Endodermal cell (in vitro differentiated cells): ENCODE measurements at regions not wholly inside any gene's neighbourhood (a gene's known extent, or its start where the extent isn't known, plus 50 kb on each side); places are given as distances from the start of the nearest gene placed in this dataset.

ENCODE experiments used
- DNase-seq: peaks from one replicate; pipeline ENCODE4 v3.0.0-alpha.2; 2017
- H3K27ac ChIP-seq: 2 replicates; pipeline ENCODE4 v1.5.1; 2013; ENCODE audit warnings: mild to moderate bottlenecking, low read depth, low read length, moderate library complexity
- H3K27me3 ChIP-seq: 2 replicates; pipeline ENCODE4 v1.6.1; 2013; ENCODE audit warnings: mild to moderate bottlenecking, low read length, moderate library complexity; ENCODE audit not compliant: insufficient read depth, control insufficient read depth, poor library complexity, severe bottlenecking
- H3K36me3 ChIP-seq: 2 replicates; pipeline ENCODE4 v1.7.0; 2013; ENCODE audit warnings: mild to moderate bottlenecking, low read length, moderate library complexity; ENCODE audit not compliant: control insufficient read depth, insufficient read depth
- H3K4me1 ChIP-seq: one replicate; pipeline ENCODE4 v1.7.0; 2013; ENCODE audit warnings: low read length; ENCODE audit not compliant: control insufficient read depth, insufficient read depth
- H3K4me3 ChIP-seq: 2 replicates; pipeline ENCODE4 v1.5.1; 2013; ENCODE audit warnings: mild to moderate bottlenecking, low read length, moderate library complexity
- H3K9ac ChIP-seq: 2 replicates; pipeline ENCODE4 v1.6.1; 2013; ENCODE audit warnings: mild to moderate bottlenecking, low read length, moderate library complexity; ENCODE audit not compliant: poor library complexity, severe bottlenecking; ENCODE audit errors: extremely low read depth
- H3K9me3 ChIP-seq: 2 replicates; pipeline ENCODE4 v1.6.1; 2013; ENCODE audit warnings: mild to moderate bottlenecking, low read length, moderate library complexity; ENCODE audit not compliant: control insufficient read depth
- H3K27ac Mint-ChIP-seq: 2 replicates; pipeline ENCODE4 v1.8.0; 2020; ENCODE audit warnings: mixed read lengths
- H3K27me3 Mint-ChIP-seq: 2 replicates; pipeline ENCODE4 v1.8.0; 2021; ENCODE audit warnings: mild to moderate bottlenecking, mixed read lengths; ENCODE audit not compliant: insufficient read depth
- H3K36me3 Mint-ChIP-seq: 2 replicates; pipeline ENCODE4 v1.8.0; 2020; ENCODE audit warnings: low read depth, mixed read lengths
- H3K4me1 Mint-ChIP-seq: 2 replicates; pipeline ENCODE4 v1.8.0; 2020; ENCODE audit warnings: mixed read lengths
- H3K4me3 Mint-ChIP-seq: 2 replicates; pipeline ENCODE4 v1.8.0; 2020; ENCODE audit warnings: mild to moderate bottlenecking, moderate library complexity, mixed read lengths
- H3K9me3 Mint-ChIP-seq: 2 replicates; pipeline ENCODE4 v1.8.0; 2020; ENCODE audit warnings: mild to moderate bottlenecking, mixed read lengths
- CTCF ChIP-seq: fragments of 200-600 bp; sonication (generic); conservative IDR thresholded peaks from 2 replicates; pipeline ENCODE4 v1.5.0; 2021; ENCODE audit warnings: antibody characterized with exemption, mild to moderate bottlenecking
- WGBS, 2 experiments: methylation state at CpG; one replicate each; pipeline versions ENCODE4 v1.1.5 to v1.1.7; 2013; ENCODE audit warnings: missing lambda C conversion rate in 2 of 2, mixed read lengths in 1 of 2; ENCODE audit not compliant: insufficient coverage in 1 of 2, insufficient read length in 1 of 2; 5-methylcytosine and 5-hydroxymethylcytosine counted together

GRCh38 chr2:118791483-118791882 lies 56.0 kb downstream of the EN1 start:
- H3K27me3 ChIP-seq: peaks cover 46% of the 10 kb centered on the region
- no peaks in the 10 kb centered on the region for H3K36me3 Mint-ChIP-seq
- H3K27ac ChIP-seq: no peak overlapping the region
- H3K27me3 Mint-ChIP-seq: peaks cover 69% of the 10 kb centered on the region
- no peak for TF ChIP-seq CTCF
- no peaks in the 10 kb centered on the region for H3K4me1 Mint-ChIP-seq
- no peaks in the 10 kb centered on the region for H3K4me1 ChIP-seq
- H3K27ac Mint-ChIP-seq: no peak overlapping the region
- no peak overlapping the region for H3K4me3 ChIP-seq
- H3K9me3 Mint-ChIP-seq: no peaks in the 10 kb centered on the region
- no peaks in the 10 kb centered on the region for H3K36me3 ChIP-seq
- no peaks in the 10 kb centered on the region for H3K9me3 ChIP-seq
- H3K4me3 Mint-ChIP-seq: no peak overlapping the region
- no peak for DNase-seq
- no peak overlapping the region for H3K9ac ChIP-seq

GRCh38 chr2:118786746-118787145 lies 60.7 kb downstream of the EN1 start:
- WGBS, 2 experiments: 70 to 83% methylated on average over 2 to 7 of the region's 7 CpGs
- no peak for TF ChIP-seq CTCF
- Mint-ChIP-seq H3K4me3 (no peak overlapping the region), H3K27me3 (peaks cover 65% of the 10 kb centered on the region), H3K9me3 (no peaks in the 10 kb centered on the region), H3K36me3 (no peaks in the 10 kb centered on the region), H3K27ac (no peak overlapping the region), H3K4me1 (no peaks in the 10 kb centered on the region)
- Histone ChIP-seq H3K27me3 (peaks cover 42% of the 10 kb centered on the region), H3K9ac (no peak overlapping the region), H3K4me3 (no peak overlapping the region), H3K9me3 (no peaks in the 10 kb centered on the region), H3K4me1 (no peaks in the 10 kb centered on the region), H3K27ac (no peak overlapping the region), H3K36me3 (no peaks in the 10 kb centered on the region)
- peak; percentile 24 for DNase-seq

- H3K4me3 Mint-ChIP-seq: no peak overlapping the region
- no peaks in the 10 kb centered on the region for H3K9me3 ChIP-seq
- H3K9ac ChIP-seq: no peak overlapping the region
- peaks cover 63% of the 10 kb centered on the region for H3K27me3 Mint-ChIP-seq
- no peaks in the 10 kb centered on the region for H3K4me1 ChIP-seq
- no peak overlapping the region for H3K27ac ChIP-seq
- no peaks in the 10 kb centered on the region for H3K36me3 ChIP-seq
- peaks cover 34% of the 10 kb centered on the region for H3K27me3 ChIP-seq
- H3K4me3 ChIP-seq: no peak overlapping the region
- 84 to 86% methylated on average over 6 of the region's 6 CpGs for WGBS, 2 experiments
- TF ChIP-seq CTCF: no peak
- H3K36me3 Mint-ChIP-seq: no peaks in the 10 kb centered on the region
- H3K27ac Mint-ChIP-seq: no peak overlapping the region
- H3K9me3 Mint-ChIP-seq: no peaks in the 10 kb centered on the region
- peak; percentile 29 for DNase-seq
- H3K4me1 Mint-ChIP-seq: no peaks in the 10 kb centered on the region
These were observed 62.6 kb downstream of the EN1 start for GRCh38 chr2:118784860-118785259.
